ENCODE measurements at regions not wholly inside any gene's neighbourhood (a gene's known extent, or its start where the extent isn't known, plus 50 kb on each side); places are given as distances from the start of the nearest gene placed in this dataset.

DNA sequence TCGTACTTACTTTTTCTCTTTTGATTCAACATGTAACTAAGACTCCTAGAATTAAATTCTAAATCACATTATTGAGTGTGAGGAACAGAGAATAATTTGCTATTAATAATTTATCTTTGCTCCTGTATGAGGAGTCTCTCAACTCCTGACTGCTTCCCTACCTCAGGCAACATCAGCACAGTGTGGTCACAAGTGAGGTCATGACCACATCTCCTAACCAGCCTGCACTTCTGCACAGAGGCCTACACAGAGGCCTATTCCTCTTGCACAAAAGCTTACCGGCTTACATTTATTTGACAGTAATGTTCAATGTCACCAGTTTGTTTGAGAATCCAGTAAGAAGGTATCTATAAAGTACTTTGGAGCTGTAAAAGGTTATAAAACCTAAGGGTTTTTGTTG, 637.4 kb upstream of the MARCKS start:
- TF ChIP-seq, protein P1, sequence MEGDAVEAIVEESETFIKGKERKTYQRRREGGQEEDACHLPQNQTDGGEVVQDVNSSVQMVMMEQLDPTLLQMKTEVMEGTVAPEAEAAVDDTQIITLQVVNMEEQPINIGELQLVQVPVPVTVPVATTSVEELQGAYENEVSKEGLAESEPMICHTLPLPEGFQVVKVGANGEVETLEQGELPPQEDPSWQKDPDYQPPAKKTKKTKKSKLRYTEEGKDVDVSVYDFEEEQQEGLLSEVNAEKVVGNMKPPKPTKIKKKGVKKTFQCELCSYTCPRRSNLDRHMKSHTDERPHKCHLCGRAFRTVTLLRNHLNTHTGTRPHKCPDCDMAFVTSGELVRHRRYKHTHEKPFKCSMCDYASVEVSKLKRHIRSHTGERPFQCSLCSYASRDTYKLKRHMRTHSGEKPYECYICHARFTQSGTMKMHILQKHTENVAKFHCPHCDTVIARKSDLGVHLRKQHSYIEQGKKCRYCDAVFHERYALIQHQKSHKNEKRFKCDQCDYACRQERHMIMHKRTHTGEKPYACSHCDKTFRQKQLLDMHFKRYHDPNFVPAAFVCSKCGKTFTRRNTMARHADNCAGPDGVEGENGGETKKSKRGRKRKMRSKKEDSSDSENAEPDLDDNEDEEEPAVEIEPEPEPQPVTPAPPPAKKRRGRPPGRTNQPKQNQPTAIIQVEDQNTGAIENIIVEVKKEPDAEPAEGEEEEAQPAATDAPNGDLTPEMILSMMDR (IDR thresholded peaks at IDR 0.05; ENCODE audit: low read depth, low read length, missing input control): no peak
- TF ChIP-seq SP1 (IDR thresholded peaks at IDR 0.05) (no peak), GABPA (IDR thresholded peaks at IDR 0.05 in 1 of 2, conservative IDR thresholded peaks at IDR 0.05 in 1 of 2) (no peak), MAX (IDR thresholded peaks at IDR 0.05) (no peak), ZBTB33 (IDR thresholded peaks at IDR 0.05) (no peak), TAF1 (conservative IDR thresholded peaks at IDR 0.05) (no peak), YY1 (IDR thresholded peaks at IDR 0.05) (no peak), RAD21 (IDR thresholded peaks at IDR 0.05) (no peak), ATF3 (IDR thresholded peaks at IDR 0.05) (no peak)
